ENCODE measurements at regions not wholly inside any gene's neighbourhood (a gene's known extent, or its start where the extent isn't known, plus 50 kb on each side); places are given as distances from the start of the nearest gene placed in this dataset.

GRCh38 chr15:38652183-38652794 is 87.7 kb upstream of the RASGRP1 start:
- POLR2A ChIA-PET = no interaction called here
- Mint-ChIP-seq H3K9me3 (peaks cover 5% of the 10 kb centered on the region; the same call in 1 of the 2 replicates), H3K4me1 (peaks cover 19% of the 10 kb centered on the region), H3K36me3 (no peaks in the 10 kb centered on the region), H3K4me3 (no peak overlapping the region), H3K27me3 (ENCODE audit: low read depth) (no peaks in the 10 kb centered on the region; the same call in 1 of the 2 replicates), H3K27ac (no peak overlapping the region)
- ATAC-seq (no peak), DNase-seq (ENCODE audit: low spot score) (no peak)
- CTCF ChIA-PET = interaction anchor here (0.9 to 5.0 kb wide), 5 partner anchors 38 to 656 kb away, joined by 3 to 31 read pairs (median 8); partner anchors contain the start of gene RASGRP1
- TF ChIP-seq TEAD1 (CRISPR knock-in tag; IDR thresholded peaks at IDR 0.05) (no peak), ATF2 (CRISPR knock-in tag; IDR thresholded peaks at IDR 0.05; ENCODE audit: borderline replicate concordance, low read depth) (no peak), OVOL2 (CRISPR knock-in tag; IDR thresholded peaks at IDR 0.05; ENCODE audit: borderline replicate concordance) (no peak), SMAD4 (CRISPR knock-in tag; IDR thresholded peaks at IDR 0.05) (no peak), NR3C1 (CRISPR knock-in tag; conservative IDR thresholded peaks at IDR 0.05; ENCODE audit: low read depth) (no peak), E2F5 (CRISPR knock-in tag; IDR thresholded peaks at IDR 0.05) (no peak), CTCF (IDR thresholded peaks at IDR 0.05) (no peak), NR1H2 (CRISPR knock-in tag; IDR thresholded peaks at IDR 0.05) (no peak), AFF4 (CRISPR knock-in tag; IDR thresholded peaks at IDR 0.05; ENCODE audit: borderline replicate concordance) (no peak), ZNF263 (CRISPR knock-in tag; IDR thresholded peaks at IDR 0.05; ENCODE audit: low read depth) (no peak), ZNF532 (CRISPR knock-in tag; IDR thresholded peaks at IDR 0.05; ENCODE audit: borderline replicate concordance) (no peak), ZNF281 (CRISPR knock-in tag; IDR thresholded peaks at IDR 0.05) (no peak), ZSCAN18 (CRISPR knock-in tag; IDR thresholded peaks at IDR 0.05) (no peak), ZNF425 (CRISPR knock-in tag; conservative IDR thresholded peaks at IDR 0.05) (no peak), E2F1 (CRISPR knock-in tag; IDR thresholded peaks at IDR 0.05) (no peak), ZNF416 (CRISPR knock-in tag; IDR thresholded peaks at IDR 0.05) (no peak)
